ENCODE measurements at regions not wholly inside any gene's neighbourhood (a gene's known extent, or its start where the extent isn't known, plus 50 kb on each side); places are given as distances from the start of the nearest gene placed in this dataset.

DNA sequence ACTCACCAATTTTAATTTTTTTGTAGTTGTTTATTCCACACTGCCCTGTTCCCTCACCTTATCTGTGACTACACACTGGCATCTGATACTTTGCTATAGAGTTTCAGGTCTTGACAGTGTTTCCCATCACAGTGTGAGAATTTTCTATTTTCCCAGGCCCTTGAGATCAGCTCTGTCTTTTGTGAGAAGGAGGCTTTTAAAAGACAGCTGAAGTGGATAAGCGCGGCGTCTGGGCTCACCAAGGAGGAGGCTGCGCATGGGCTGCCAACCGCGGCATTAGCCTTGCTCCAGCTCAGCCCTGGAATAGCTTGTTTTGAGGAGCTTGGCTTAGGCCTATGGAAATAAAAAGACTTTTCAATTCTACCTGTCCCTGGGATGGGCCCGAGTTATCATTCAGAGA, 181.3 kb downstream of the RMST start:
- TF ChIP-seq POLR2A (IDR thresholded peaks at IDR 0.05): no peak
- TF ChIP-seq, protein P1, sequence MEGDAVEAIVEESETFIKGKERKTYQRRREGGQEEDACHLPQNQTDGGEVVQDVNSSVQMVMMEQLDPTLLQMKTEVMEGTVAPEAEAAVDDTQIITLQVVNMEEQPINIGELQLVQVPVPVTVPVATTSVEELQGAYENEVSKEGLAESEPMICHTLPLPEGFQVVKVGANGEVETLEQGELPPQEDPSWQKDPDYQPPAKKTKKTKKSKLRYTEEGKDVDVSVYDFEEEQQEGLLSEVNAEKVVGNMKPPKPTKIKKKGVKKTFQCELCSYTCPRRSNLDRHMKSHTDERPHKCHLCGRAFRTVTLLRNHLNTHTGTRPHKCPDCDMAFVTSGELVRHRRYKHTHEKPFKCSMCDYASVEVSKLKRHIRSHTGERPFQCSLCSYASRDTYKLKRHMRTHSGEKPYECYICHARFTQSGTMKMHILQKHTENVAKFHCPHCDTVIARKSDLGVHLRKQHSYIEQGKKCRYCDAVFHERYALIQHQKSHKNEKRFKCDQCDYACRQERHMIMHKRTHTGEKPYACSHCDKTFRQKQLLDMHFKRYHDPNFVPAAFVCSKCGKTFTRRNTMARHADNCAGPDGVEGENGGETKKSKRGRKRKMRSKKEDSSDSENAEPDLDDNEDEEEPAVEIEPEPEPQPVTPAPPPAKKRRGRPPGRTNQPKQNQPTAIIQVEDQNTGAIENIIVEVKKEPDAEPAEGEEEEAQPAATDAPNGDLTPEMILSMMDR (IDR thresholded peaks at IDR 0.05): no peak

All from adrenal gland (tissue), 5 donors.